HepG2 (cell line): ENCODE measurements at regions not wholly inside any gene's neighbourhood (a gene's known extent, or its start where the extent isn't known, plus 50 kb on each side); places are given as distances from the start of the nearest gene placed in this dataset.

ENCODE experiments used
- ARID3A ChIP-seq: IDR thresholded peaks from 2 replicates; pipeline ENCODE4 v1.6.1; 2012; ENCODE audit warnings: low read depth, low read length, improper control_type of control experiment
- ARID5B ChIP-seq: IDR thresholded peaks from 2 replicates; pipeline ENCODE4 v1.4.0; 2020; ENCODE audit warnings: mild to moderate bottlenecking, missing genetic modification reagents
- CEBPZ ChIP-seq: IDR thresholded peaks from 2 replicates; pipeline ENCODE4 v1.6.1; 2012; ENCODE audit warnings: low read length, improper control_type of control experiment
- KLF13 ChIP-seq: sonication (generic); formaldehyde crosslinking; IDR thresholded peaks from 2 replicates; pipeline ENCODE4 v1.4.0; 2020; ENCODE audit warnings: mild to moderate bottlenecking, missing genetic modification reagents
- MIER2 ChIP-seq: IDR thresholded peaks from 2 replicates; pipeline ENCODE4 v1.6.1; 2016; ENCODE audit warnings: missing biosample characterization, missing genetic modification reagents
- REL ChIP-seq: sonication (generic); formaldehyde crosslinking; conservative IDR thresholded peaks from 2 replicates; pipeline ENCODE4 v1.8.0; 2022; ENCODE audit warnings: mild to moderate bottlenecking, missing genetic modification reagents, moderate library complexity
- REST ChIP-seq, 2 experiments: IDR thresholded peaks; 2 replicates each; pipeline ENCODE4 v1.6.1; 2011 to 2012; ENCODE audit warnings: low read length in 2 of 2, borderline replicate concordance in 1 of 2, low read depth in 1 of 2, mild to moderate bottlenecking in 1 of 2, moderate library complexity in 1 of 2
- SMC3 ChIP-seq: IDR thresholded peaks from 2 replicates; pipeline ENCODE4 v1.6.1; 2011; ENCODE audit warnings: low read length, improper control_type of control experiment
- SRF ChIP-seq: IDR thresholded peaks from 2 replicates; pipeline ENCODE4 v1.6.1; 2011; ENCODE audit warnings: mild to moderate bottlenecking, low read depth, low read length, moderate library complexity
- TBX2 ChIP-seq: sonication (generic); formaldehyde crosslinking; IDR thresholded peaks from 2 replicates; pipeline ENCODE4 v1.5.0; 2020; ENCODE audit warnings: missing genetic modification reagents, mild to moderate bottlenecking, borderline replicate concordance
- ZFY ChIP-seq: sonication (generic); formaldehyde crosslinking; IDR thresholded peaks from 2 replicates; pipeline ENCODE4 v1.4.0; 2020; ENCODE audit warnings: missing genetic modification reagents
- ZNF724P ChIP-seq: sonication (generic); formaldehyde crosslinking; IDR thresholded peaks from 2 replicates; pipeline ENCODE4 v1.8.0; 2022; ENCODE audit warnings: missing genetic modification reagents, borderline replicate concordance
- ZNF780A ChIP-seq: sonication (generic); formaldehyde crosslinking; IDR thresholded peaks from 2 replicates; pipeline ENCODE4 v1.8.0; 2022; ENCODE audit warnings: mild to moderate bottlenecking, missing genetic modification reagents, moderate library complexity
- ZNF790 ChIP-seq: sonication (generic); formaldehyde crosslinking; IDR thresholded peaks from 2 replicates; pipeline ENCODE4 v1.8.0; 2022; ENCODE audit warnings: missing genetic modification reagents, mild to moderate bottlenecking, borderline replicate concordance
- ZNF792 ChIP-seq: IDR thresholded peaks from 2 replicates; pipeline ENCODE4 v1.6.1; 2016

GRCh38 chr2:238761868-238762267, 86.0 kb upstream of the TWIST2 start (continued):
- TF ChIP-seq ARID5B (no peak), TBX2 (CRISPR knock-in tag) (no peak), ARID3A (no peak), SMC3 (no peak), MIER2 (peak; percentile 98), ZNF790 (CRISPR knock-in tag) (no peak), REST (IDR thresholded peaks at IDR 0.05; ENCODE audit: borderline replicate concordance in 1 of 2, low read depth in 1 of 2, low read length in 2 of 2) (peak; percentile 74 to 94), CEBPZ (no peak), KLF13 (CRISPR knock-in tag) (no peak), ZNF724P (CRISPR knock-in tag) (no peak), SRF (no peak), ZNF792 (no peak), REL (CRISPR knock-in tag) (no peak), ZFY (CRISPR knock-in tag) (no peak), ZNF780A (CRISPR knock-in tag) (no peak)
